Smooth muscle cell (in vitro differentiated cells): ENCODE measurements at regions not wholly inside any gene's neighbourhood (a gene's known extent, or its start where the extent isn't known, plus 50 kb on each side); places are given as distances from the start of the nearest gene placed in this dataset.
"Not testable (repeated sequence)": the region's sequence is repeated elsewhere in the genome, so short reads cannot be mapped to it uniquely, and the experiment has no call there.

Experiments used
- DNase-seq: peaks from one replicate; lab custom pipeline; 2025; ENCODE audit not compliant: unreplicated experiment; lab: John Stamatoyannopoulos, UW
- H2AFZ ChIP-seq: fragments of 200-600 bp; sonication (generic); 2 replicates; pipeline ENCODE4 v1.6.0; 2016; ENCODE audit warnings: antibody characterized with exemption, low read depth, mild to moderate bottlenecking
- H3F3A ChIP-seq: fragments of 200-600 bp; sonication (generic); 2 replicates; pipeline ENCODE4 v1.6.0; 2017; ENCODE audit warnings: antibody characterized with exemption, low read depth
- H3K27ac ChIP-seq: fragments of 200-600 bp; sonication (generic); 2 replicates; pipeline ENCODE4 v1.5.1; 2016; ENCODE audit warnings: low read depth, mild to moderate bottlenecking
- H3K27me3 ChIP-seq: fragments of 200-600 bp; sonication (generic); 2 replicates; pipeline ENCODE4 v1.6.1; 2016; ENCODE audit warnings: low read depth, mild to moderate bottlenecking
- H3K36me3 ChIP-seq: fragments of 200-600 bp; sonication (generic); 2 replicates; pipeline ENCODE4 v1.5.1; 2016; ENCODE audit warnings: low read depth
- H3K4me1 ChIP-seq: fragments of 200-600 bp; sonication (generic); 2 replicates; pipeline ENCODE4 v1.5.1; 2016; ENCODE audit warnings: low read depth
- H3K4me2 ChIP-seq: fragments of 200-600 bp; sonication (generic); 2 replicates; pipeline ENCODE4 v1.6.0; 2016; ENCODE audit warnings: mild to moderate bottlenecking
- H3K4me3 ChIP-seq: fragments of 200-600 bp; sonication (generic); 2 replicates; pipeline ENCODE4 v1.5.1; 2016; ENCODE audit warnings: mild to moderate bottlenecking
- H3K79me2 ChIP-seq: fragments of 200-600 bp; sonication (generic); 2 replicates; pipeline ENCODE4 v1.6.0; 2016; ENCODE audit warnings: low read depth, mild to moderate bottlenecking
- H3K9ac ChIP-seq: fragments of 200-600 bp; sonication (generic); 2 replicates; pipeline ENCODE4 v1.6.0; 2016; ENCODE audit warnings: low read depth
- H3K9me3 ChIP-seq: fragments of 200-600 bp; sonication (generic); replicated peaks from 2 replicates; pipeline ENCODE4 v1.5.1; 2016; ENCODE audit warnings: low read depth
- H4K20me1 ChIP-seq: fragments of 200-600 bp; sonication (generic); 2 replicates; pipeline ENCODE4 v1.6.0; 2016; ENCODE audit warnings: low read depth
- CTCF ChIP-seq: fragments of 200-600 bp; sonication (generic); IDR thresholded peaks from 2 replicates; pipeline ENCODE4 v1.5.1; 2017; ENCODE audit warnings: borderline replicate concordance, mild to moderate bottlenecking, antibody characterized with exemption; ENCODE audit not compliant: insufficient read depth, poor library complexity, severe bottlenecking
- WGBS: methylation state at CpG from one replicate; pipeline ENCODE4 v1.1.7; 2016; ENCODE audit warnings: low lambda C conversion rate; 5-methylcytosine and 5-hydroxymethylcytosine counted together

- no peak overlapping the region for H3K4me3 ChIP-seq
These were observed 249.6 kb upstream of the LRP1B start for GRCh38 chr2:142380372-142380771.

DNA sequence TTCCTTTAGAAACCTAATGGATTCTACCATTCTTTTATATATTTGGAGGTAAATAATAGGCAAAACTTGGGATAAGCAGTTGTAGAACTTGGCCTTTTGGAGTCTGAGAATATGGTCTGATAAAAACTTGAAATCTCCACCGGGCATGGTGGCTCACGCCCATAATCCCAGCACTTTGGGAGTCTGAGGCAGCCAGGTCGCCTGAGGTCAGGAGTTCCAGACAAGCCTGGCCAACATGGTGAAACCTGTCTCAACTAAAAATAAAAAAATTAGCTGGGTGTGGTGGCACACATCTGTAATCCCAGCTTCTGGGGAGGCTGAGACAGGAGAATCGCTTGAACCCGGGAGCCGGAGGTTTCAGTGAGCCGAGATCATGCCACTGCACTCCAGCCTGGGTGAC is 231.3 kb upstream of the LRP1B start:
- H3K4me3 ChIP-seq, DNase-seq, H3K9ac ChIP-seq, H3K9me3 ChIP-seq, H3K36me3 ChIP-seq, H3K79me2 ChIP-seq, H3K27me3 ChIP-seq, H3F3A ChIP-seq, H3K27ac ChIP-seq, H4K20me1 ChIP-seq, H3K4me2 ChIP-seq, H3K4me1 ChIP-seq, H2AFZ ChIP-seq: not testable (repeated sequence)
- WGBS, result 94% methylated on average over 7 of the region's 7 CpGs

More at GRCh38 chr2:142380372-142380771, 249.6 kb upstream of the LRP1B start:
- no peak for DNase-seq
- no peaks in the 10 kb centered on the region for H3F3A ChIP-seq
- H3K9me3 ChIP-seq, result no peaks in the 10 kb centered on the region
- H3K9ac ChIP-seq, result no peak overlapping the region
- TF ChIP-seq CTCF, result no peak
- H3K79me2 ChIP-seq, result no peaks in the 10 kb centered on the region
- no peaks in the 10 kb centered on the region for H3K4me1 ChIP-seq
- no peak overlapping the region for H3K27ac ChIP-seq
- no peak overlapping the region for H3K4me2 ChIP-seq
- no peaks in the 10 kb centered on the region for H3K27me3 ChIP-seq
- H3K36me3 ChIP-seq, result no peaks in the 10 kb centered on the region
- H4K20me1 ChIP-seq, result no peaks in the 10 kb centered on the region
- no peak overlapping the region for H2AFZ ChIP-seq

- Histone ChIP-seq H3K27ac (no peak overlapping the region), H3K4me1 (no peaks in the 10 kb centered on the region), H4K20me1 (no peaks in the 10 kb centered on the region), H3K27me3 (no peaks in the 10 kb centered on the region), H3K9me3 (no peaks in the 10 kb centered on the region), H2AFZ (no peak overlapping the region), H3K4me3 (no peak overlapping the region), H3F3A (no peaks in the 10 kb centered on the region), H3K79me2 (no peaks in the 10 kb centered on the region), H3K4me2 (no peak overlapping the region), H3K9ac (no peak overlapping the region), H3K36me3 (no peaks in the 10 kb centered on the region)
- DNase-seq, result no peak
- WGBS, result 91% methylated on average over 1 of the region's 1 CpG
- no peak for TF ChIP-seq CTCF
These were observed 216.9 kb upstream of the LRP1B start for GRCh38 chr2:142347751-142348150.

- Histone ChIP-seq H3K27me3 (no peaks in the 10 kb centered on the region), H3K36me3 (no peaks in the 10 kb centered on the region), H3K4me1 (no peaks in the 10 kb centered on the region), H3K9me3 (no peaks in the 10 kb centered on the region), H3K79me2 (no peaks in the 10 kb centered on the region), H3F3A (no peaks in the 10 kb centered on the region), H2AFZ (no peak overlapping the region), H3K4me2 (no peak overlapping the region), H3K9ac (no peak overlapping the region), H3K27ac (no peak overlapping the region), H3K4me3 (no peak overlapping the region), H4K20me1 (no peaks in the 10 kb centered on the region)
- DNase-seq, result no peak
- TF ChIP-seq CTCF, result no peak
These were observed 208.4 kb upstream of the LRP1B start for GRCh38 chr2:142339261-142339660.
